Mucosa of descending colon (tissue), 3 donors: ENCODE measurements at regions not wholly inside any gene's neighbourhood (a gene's known extent, or its start where the extent isn't known, plus 50 kb on each side); places are given as distances from the start of the nearest gene placed in this dataset.

Experiments used
- ATAC-seq: fragments of 200-7000 bp; cut with Tn5 transposase; one replicate; pipeline ENCODE4 v1.9.1; 2020; ENCODE audit warnings: mild to moderate bottlenecking, moderate library complexity
- DNase-seq, 3 donors: peaks; one replicate each; pipeline ENCODE4 v3.0.0-alpha.2; 2020
- H3K36me3 ChIP-seq: fragments of 200-600 bp; one replicate; pipeline ENCODE4 v1.8.0; 2021; ENCODE audit warnings: low read depth, mild to moderate bottlenecking
- H3K4me1 ChIP-seq: fragments of 200-600 bp; one replicate; pipeline ENCODE4 v1.8.0; 2021; ENCODE audit warnings: low read depth, mild to moderate bottlenecking
- H3K4me3 ChIP-seq: fragments of 200-600 bp; one replicate; pipeline ENCODE4 v1.8.0; 2021; ENCODE audit warnings: mild to moderate bottlenecking
- H3K9me3 ChIP-seq: fragments of 200-600 bp; one replicate; pipeline ENCODE4 v1.8.0; 2021; ENCODE audit warnings: mild to moderate bottlenecking
- CTCF ChIP-seq: fragments of 200-600 bp; IDR thresholded peaks from one replicate; pipeline ENCODE4 v1.8.0; 2022; ENCODE audit warnings: antibody characterized with exemption, mild to moderate bottlenecking
- intact Hi-C, 2 donors: fragments of 100-400 bp; cut with DNase I in 1 of 2; cut with micrococcal nuclease in 1 of 2; formaldehyde crosslinking; loops; one replicate each; pipeline versions ENCODE4 v1.11.0 to v1.11.1; 2022; cut with DNase I, micrococcal nuclease
- donor health status: DM: no; HTN: no; CAD: no; lungs with moderate emphysema.
- donor health status: DM: no; HTN: no; CAD: no.
- donor health status: DM: no; HTN: yes; CAD: no.

GRCh38 chr22:49609207-49609876, 218.3 kb downstream of the BRD1 start:
- peak in 1 of 3 donors; percentile 5 for DNase-seq
- no peak for ATAC-seq
- Histone ChIP-seq H3K4me1 (no peaks in the 10 kb centered on the region), H3K36me3 (no peaks in the 10 kb centered on the region), H3K9me3 (peaks cover 11% of the 10 kb centered on the region), H3K4me3 (no peak overlapping the region)
- intact Hi-C loops = no loop called here
- TF ChIP-seq CTCF = no peak

GRCh38 chr22:49608660-49609059, 219.0 kb downstream of the BRD1 start:
- no peak for ATAC-seq
- intact Hi-C loops = no loop called here
- H3K9me3 ChIP-seq = peaks cover 14% of the 10 kb centered on the region
- H3K4me1 ChIP-seq = no peaks in the 10 kb centered on the region
- no peak overlapping the region for H3K4me3 ChIP-seq
- no peak for TF ChIP-seq CTCF
- peak in 1 of 3 donors; percentile 9 for DNase-seq
- no peaks in the 10 kb centered on the region for H3K36me3 ChIP-seq

- intact Hi-C loops = no loop called here
- peak in 1 of 3 donors; percentile 8 for DNase-seq
- H3K4me3 ChIP-seq = no peak overlapping the region
These were observed 219.4 kb downstream of the BRD1 start for GRCh38 chr22:49608228-49608627.

GRCh38 chr22:49607821-49608220, 219.9 kb downstream of the BRD1 start:
- intact Hi-C loops = no loop called here
- Histone ChIP-seq H3K4me3 (no peak overlapping the region), H3K9me3 (peaks cover 11% of the 10 kb centered on the region), H3K4me1 (no peaks in the 10 kb centered on the region), H3K36me3 (no peaks in the 10 kb centered on the region)
- DNase-seq (no peak), ATAC-seq (no peak)
- no peak for TF ChIP-seq CTCF

More at GRCh38 chr22:49608228-49608627, 219.4 kb downstream of the BRD1 start:
- no peaks in the 10 kb centered on the region for H3K4me1 ChIP-seq
- H3K9me3 ChIP-seq = peaks cover 14% of the 10 kb centered on the region
- ATAC-seq = no peak
- H3K36me3 ChIP-seq = no peaks in the 10 kb centered on the region
- TF ChIP-seq CTCF = no peak

- no peak for ATAC-seq
- no peak for TF ChIP-seq CTCF
- intact Hi-C loops = no loop called here
- Histone ChIP-seq H3K4me1 (no peaks in the 10 kb centered on the region), H3K36me3 (no peaks in the 10 kb centered on the region), H3K4me3 (no peak overlapping the region), H3K9me3 (peaks cover 9% of the 10 kb centered on the region)
- no peak for DNase-seq
These were observed 220.9 kb downstream of the BRD1 start for GRCh38 chr22:49606562-49607290.
